Fibroblast of lung (primary cell): ENCODE measurements at regions not wholly inside any gene's neighbourhood (a gene's known extent, or its start where the extent isn't known, plus 50 kb on each side); places are given as distances from the start of the nearest gene placed in this dataset.

ENCODE experiments used
- DNase-seq, 2 donors: peaks; one replicate each; pipeline versions ENCODE4 v3.0.0 to v3.0.0-alpha.2; 2010; ENCODE audit warnings: low read depth in 2 of 2
- H2AFZ ChIP-seq: 2 replicates; pipeline ENCODE4 v1.5.1; 2012; ENCODE audit warnings: low read length, control low read depth, inconsistent platforms
- H3K27ac ChIP-seq: 2 replicates; pipeline ENCODE4 v1.5.1; 2011; ENCODE audit warnings: low read length, control low read depth; ENCODE audit not compliant: insufficient read depth
- H3K27me3 ChIP-seq: 2 replicates; pipeline ENCODE4 v1.5.1; 2011; ENCODE audit warnings: mild to moderate bottlenecking, low read length; ENCODE audit not compliant: control insufficient read depth, insufficient read depth
- H3K36me3 ChIP-seq: 2 replicates; pipeline ENCODE4 v1.5.1; 2011; ENCODE audit warnings: low read length; ENCODE audit not compliant: control insufficient read depth, insufficient read depth
- H3K4me1 ChIP-seq: 2 replicates; pipeline ENCODE4 v1.5.1; 2011; ENCODE audit warnings: low read length; ENCODE audit not compliant: control insufficient read depth, insufficient read depth; ENCODE audit errors: extremely low read depth
- H3K4me2 ChIP-seq: 2 replicates; pipeline ENCODE4 v1.5.1; 2011; ENCODE audit warnings: low read length, control low read depth; ENCODE audit not compliant: insufficient read depth; ENCODE audit errors: extremely low read depth
- H3K4me3 ChIP-seq, 4 experiments: fragments of 200-600 bp in 1 of 4; sonication (generic) in 1 of 4; replicated peaks in 1 of 4; 2 replicates each; pipeline ENCODE4 v1.5.1; 2011 to 2016; ENCODE audit warnings: low read length in 4 of 4, low read depth in 3 of 4, mild to moderate bottlenecking in 3 of 4, control low read depth in 2 of 4, inconsistent platforms in 1 of 4, mixed read lengths in 1 of 4; ENCODE audit not compliant: insufficient read depth in 1 of 4; ENCODE audit errors: control extremely low read depth in 1 of 4
- H3K79me2 ChIP-seq: 2 replicates; pipeline ENCODE4 v1.5.1; 2012; ENCODE audit warnings: mild to moderate bottlenecking, low read length, inconsistent platforms; ENCODE audit not compliant: control insufficient read depth, insufficient read depth
- H3K9ac ChIP-seq: 2 replicates; pipeline ENCODE4 v1.5.1; 2011; ENCODE audit warnings: mild to moderate bottlenecking, low read length, control low read depth; ENCODE audit not compliant: insufficient read depth
- H3K9me3 ChIP-seq: 2 replicates; pipeline ENCODE4 v1.5.1; 2012; ENCODE audit warnings: low read depth, low read length; ENCODE audit not compliant: control insufficient read depth, insufficient read depth
- H4K20me1 ChIP-seq: 2 replicates; pipeline ENCODE4 v1.5.1; 2011; ENCODE audit warnings: low read length; ENCODE audit not compliant: control insufficient read depth, insufficient read depth; ENCODE audit errors: extremely low read depth
- EZH2 ChIP-seq: IDR thresholded peaks from 2 replicates; pipeline ENCODE4 v1.5.1; 2012; ENCODE audit warnings: low read length, control low read depth, mild to moderate bottlenecking; ENCODE audit errors: missing control alignments
- TF ChIP-seq, protein P1 (sequence below), 2 donors: IDR thresholded peaks in 1 of 2; conservative IDR thresholded peaks in 1 of 2; 1 replicate in 1 of 2; 2 replicates in 1 of 2; pipeline ENCODE4 v1.5.1; 2011 to 2012; ENCODE audit warnings: low read length in 2 of 2, control low read depth in 1 of 2, inconsistent platforms in 1 of 2, low read depth in 1 of 2, mild to moderate bottlenecking in 1 of 2

DNA sequence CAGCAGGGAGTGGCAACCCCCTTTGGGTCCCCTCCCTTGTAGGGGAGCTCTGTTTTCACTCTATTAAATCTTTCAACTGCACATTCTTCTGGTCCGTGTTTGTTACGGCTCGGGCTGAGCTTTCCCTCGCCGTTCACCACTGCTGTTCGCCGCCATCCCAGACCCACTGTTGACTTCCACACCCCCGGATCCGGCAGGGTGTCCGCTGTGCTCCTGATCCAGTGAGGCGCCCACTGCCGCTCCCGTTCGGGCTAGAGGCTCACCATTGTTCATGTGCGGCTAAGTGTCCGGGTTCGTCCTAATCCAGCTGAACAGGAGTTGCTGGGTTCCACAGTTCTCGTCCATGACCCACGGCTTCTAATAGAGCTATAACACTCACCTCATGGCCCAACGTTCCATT is 408.1 kb downstream of the KCNJ2 start:
- Histone ChIP-seq H3K9me3 (no peaks in the 10 kb centered on the region), H3K27ac (no peak overlapping the region), H4K20me1 (no peaks in the 10 kb centered on the region), H3K9ac (no peak overlapping the region), H3K27me3 (no peaks in the 10 kb centered on the region), H3K4me2 (no peak overlapping the region), H3K4me1 (no peaks in the 10 kb centered on the region), H3K4me3 (no peak overlapping the region), H3K36me3 (no peaks in the 10 kb centered on the region), H3K79me2 (no peaks in the 10 kb centered on the region), H2AFZ (no peak overlapping the region)
- DNase-seq: no peak
- no peak for TF ChIP-seq EZH2
- TF ChIP-seq, protein P1, sequence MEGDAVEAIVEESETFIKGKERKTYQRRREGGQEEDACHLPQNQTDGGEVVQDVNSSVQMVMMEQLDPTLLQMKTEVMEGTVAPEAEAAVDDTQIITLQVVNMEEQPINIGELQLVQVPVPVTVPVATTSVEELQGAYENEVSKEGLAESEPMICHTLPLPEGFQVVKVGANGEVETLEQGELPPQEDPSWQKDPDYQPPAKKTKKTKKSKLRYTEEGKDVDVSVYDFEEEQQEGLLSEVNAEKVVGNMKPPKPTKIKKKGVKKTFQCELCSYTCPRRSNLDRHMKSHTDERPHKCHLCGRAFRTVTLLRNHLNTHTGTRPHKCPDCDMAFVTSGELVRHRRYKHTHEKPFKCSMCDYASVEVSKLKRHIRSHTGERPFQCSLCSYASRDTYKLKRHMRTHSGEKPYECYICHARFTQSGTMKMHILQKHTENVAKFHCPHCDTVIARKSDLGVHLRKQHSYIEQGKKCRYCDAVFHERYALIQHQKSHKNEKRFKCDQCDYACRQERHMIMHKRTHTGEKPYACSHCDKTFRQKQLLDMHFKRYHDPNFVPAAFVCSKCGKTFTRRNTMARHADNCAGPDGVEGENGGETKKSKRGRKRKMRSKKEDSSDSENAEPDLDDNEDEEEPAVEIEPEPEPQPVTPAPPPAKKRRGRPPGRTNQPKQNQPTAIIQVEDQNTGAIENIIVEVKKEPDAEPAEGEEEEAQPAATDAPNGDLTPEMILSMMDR (conservative IDR thresholded peaks at IDR 0.05 in 1 of 2, IDR thresholded peaks at IDR 0.05 in 1 of 2; ENCODE audit: low read depth in 1 of 2, low read length in 2 of 2): no peak

DNA sequence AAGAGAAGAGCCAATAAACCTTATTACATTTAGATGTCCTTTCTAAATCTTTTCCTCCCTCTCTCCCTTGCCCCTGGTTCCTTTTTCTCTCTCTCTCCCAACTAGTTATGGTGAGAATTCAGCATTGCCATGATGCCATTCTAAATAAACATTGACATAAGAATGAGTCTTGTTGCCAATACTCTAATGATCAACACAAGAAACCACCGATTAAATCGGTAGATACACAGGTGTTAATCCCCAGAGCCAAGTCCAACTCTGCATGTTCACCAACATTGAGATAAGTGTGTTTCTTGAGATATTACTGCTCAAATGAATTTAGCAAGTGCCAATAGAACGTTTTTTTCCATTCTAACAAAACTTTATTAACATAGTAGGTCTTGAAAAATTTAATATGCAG is 412.1 kb downstream of the KCNJ2 start:
- Histone ChIP-seq H3K9me3 (no peaks in the 10 kb centered on the region), H3K27me3 (no peaks in the 10 kb centered on the region), H3K36me3 (no peaks in the 10 kb centered on the region), H3K4me3 (no peak overlapping the region), H3K4me1 (no peaks in the 10 kb centered on the region), H3K27ac (no peak overlapping the region), H3K9ac (no peak overlapping the region), H4K20me1 (no peaks in the 10 kb centered on the region), H3K79me2 (no peaks in the 10 kb centered on the region), H2AFZ (no peak overlapping the region), H3K4me2 (no peak overlapping the region)
- TF ChIP-seq, protein P1 (conservative IDR thresholded peaks at IDR 0.05 in 1 of 2, IDR thresholded peaks at IDR 0.05 in 1 of 2; ENCODE audit: low read depth in 1 of 2, low read length in 2 of 2): no peak
- TF ChIP-seq EZH2: no peak
- no peak for DNase-seq

DNA sequence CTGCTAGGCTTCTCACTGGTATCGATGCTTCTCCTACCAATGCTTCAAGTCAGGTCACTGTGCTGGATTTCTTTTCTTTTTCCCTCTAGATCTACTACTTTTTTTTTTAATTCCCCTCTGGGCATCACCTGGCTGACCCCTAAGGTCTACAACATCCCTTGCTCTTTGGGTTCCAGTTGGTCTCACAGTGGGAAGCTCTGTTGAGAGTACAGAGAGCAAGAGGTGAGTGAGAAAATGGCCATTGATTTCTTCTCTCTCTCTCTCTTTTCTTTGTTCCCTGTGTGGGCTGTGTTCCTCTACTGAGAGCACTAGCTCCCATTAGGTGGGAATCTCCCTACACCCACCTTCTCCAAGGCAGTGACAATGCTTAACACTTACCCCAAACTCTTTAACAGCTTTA is 413.4 kb downstream of the KCNJ2 start:
- TF ChIP-seq, protein P1 (conservative IDR thresholded peaks at IDR 0.05 in 1 of 2, IDR thresholded peaks at IDR 0.05 in 1 of 2; ENCODE audit: low read depth in 1 of 2, low read length in 2 of 2): no peak
- TF ChIP-seq EZH2: no peak
- DNase-seq: no peak

More for the DNA sequence above, 413.4 kb downstream of the KCNJ2 start:
- no peaks in the 10 kb centered on the region for H3K4me1 ChIP-seq
- no peaks in the 10 kb centered on the region for H3K36me3 ChIP-seq
- H3K9ac ChIP-seq: no peak overlapping the region
- no peaks in the 10 kb centered on the region for H3K9me3 ChIP-seq
- H3K4me3 ChIP-seq: no peak overlapping the region
- no peak overlapping the region for H2AFZ ChIP-seq
- no peaks in the 10 kb centered on the region for H3K79me2 ChIP-seq
- no peak overlapping the region for H3K4me2 ChIP-seq
- no peaks in the 10 kb centered on the region for H3K27me3 ChIP-seq
- H4K20me1 ChIP-seq: no peaks in the 10 kb centered on the region
- H3K27ac ChIP-seq: no peak overlapping the region
